Gastrocnemius medialis (tissue), 4 donors: ENCODE measurements at regions not wholly inside any gene's neighbourhood (a gene's known extent, or its start where the extent isn't known, plus 50 kb on each side); places are given as distances from the start of the nearest gene placed in this dataset.

Experiments used
- ATAC-seq, 2 donors: fragments of 150-250 bp; one replicate each; pipeline ENCODE4 v1.9.1; 2016
- DNase-seq, 2 donors: peaks; one replicate each; pipeline ENCODE4 v3.0.0-alpha.2; 2019
- H3K27ac ChIP-seq, 4 donors: fragments of 200-600 bp; sonication (generic); 1 replicate in 1 of 4; 2 replicates in 3 of 4; pipeline ENCODE4 v1.5.1; 2016 to 2018; ENCODE audit warnings: mild to moderate bottlenecking in 2 of 4, moderate library complexity in 1 of 4
- H3K27me3 ChIP-seq, 3 donors: fragments of 200-600 bp; sonication (generic) in 2 of 3; 1 replicate in 1 of 3; 2 replicates in 2 of 3; pipeline versions ENCODE4 v1.5.1 to v1.6.0; 2016 to 2019; ENCODE audit warnings: mild to moderate bottlenecking in 1 of 3, moderate library complexity in 1 of 3
- H3K36me3 ChIP-seq, 2 donors: fragments of 200-600 bp; sonication (generic) in 1 of 2; one replicate each; pipeline ENCODE4 v1.5.1; 2017 to 2018
- H3K4me1 ChIP-seq, 2 donors: fragments of 200-600 bp; sonication (generic) in 1 of 2; one replicate each; pipeline ENCODE4 v1.5.1; 2016 to 2017; ENCODE audit warnings: mild to moderate bottlenecking in 2 of 2
- H3K4me3 ChIP-seq, 4 donors: fragments of 200-600 bp; sonication (generic) in 3 of 4; 1 replicate in 1 of 4; 2 replicates in 3 of 4; pipeline ENCODE4 v1.5.1; 2016 to 2019; ENCODE audit warnings: mild to moderate bottlenecking in 2 of 4
- H3K9me3 ChIP-seq, 3 donors: fragments of 200-600 bp; sonication (generic) in 2 of 3; 1 replicate in 1 of 3; 2 replicates in 2 of 3; pipeline ENCODE4 v1.5.1; 2016 to 2019
- POLR2A ChIP-seq, 2 donors: fragments of 450-650 bp; IDR thresholded peaks; one replicate each; pipeline ENCODE4 v1.6.1; 2017; ENCODE audit warnings: antibody characterized with exemption in 2 of 2, mild to moderate bottlenecking in 2 of 2, moderate library complexity in 2 of 2
- in situ Hi-C, 4 donors: fragments of 200-750 bp; cut with MboI; loops; one replicate each; pipeline versions ENCODE4 v1.15.0 to v1.8.0; 2017; ENCODE audit warnings: low sequenced_read_pairs in 4 of 4
- intact Hi-C: fragments of 100-400 bp; cut with DNase I; formaldehyde crosslinking; loops from one replicate; pipeline ENCODE4 v1.15.1; 2023; ENCODE audit warnings: low total_unique reads
- TF ChIP-seq, protein P1 (sequence below), 5 experiments: fragments of 450-650 bp in 3 of 5; fragments of 200-600 bp in 2 of 5; sonication (generic) in 2 of 5; IDR thresholded peaks in 4 of 5; conservative IDR thresholded peaks in 1 of 5; 1 replicate in 4 of 5; 2 replicates in 1 of 5; pipeline ENCODE4 v1.5.1; 2016 to 2019; ENCODE audit warnings: antibody characterized with exemption in 5 of 5, mild to moderate bottlenecking in 3 of 5, moderate library complexity in 3 of 5

GRCh38 chr3:56931836-56932235 lies 128.6 kb upstream of the SPATA12 start:
- no peaks in the 10 kb centered on the region for H3K27me3 ChIP-seq
- in situ Hi-C loops: no loop called here
- no peak for TF ChIP-seq POLR2A (IDR thresholded peaks at IDR 0.05)
- TF ChIP-seq, protein P1, sequence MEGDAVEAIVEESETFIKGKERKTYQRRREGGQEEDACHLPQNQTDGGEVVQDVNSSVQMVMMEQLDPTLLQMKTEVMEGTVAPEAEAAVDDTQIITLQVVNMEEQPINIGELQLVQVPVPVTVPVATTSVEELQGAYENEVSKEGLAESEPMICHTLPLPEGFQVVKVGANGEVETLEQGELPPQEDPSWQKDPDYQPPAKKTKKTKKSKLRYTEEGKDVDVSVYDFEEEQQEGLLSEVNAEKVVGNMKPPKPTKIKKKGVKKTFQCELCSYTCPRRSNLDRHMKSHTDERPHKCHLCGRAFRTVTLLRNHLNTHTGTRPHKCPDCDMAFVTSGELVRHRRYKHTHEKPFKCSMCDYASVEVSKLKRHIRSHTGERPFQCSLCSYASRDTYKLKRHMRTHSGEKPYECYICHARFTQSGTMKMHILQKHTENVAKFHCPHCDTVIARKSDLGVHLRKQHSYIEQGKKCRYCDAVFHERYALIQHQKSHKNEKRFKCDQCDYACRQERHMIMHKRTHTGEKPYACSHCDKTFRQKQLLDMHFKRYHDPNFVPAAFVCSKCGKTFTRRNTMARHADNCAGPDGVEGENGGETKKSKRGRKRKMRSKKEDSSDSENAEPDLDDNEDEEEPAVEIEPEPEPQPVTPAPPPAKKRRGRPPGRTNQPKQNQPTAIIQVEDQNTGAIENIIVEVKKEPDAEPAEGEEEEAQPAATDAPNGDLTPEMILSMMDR (IDR thresholded peaks at IDR 0.05 in 4 of 5, conservative IDR thresholded peaks at IDR 0.05 in 1 of 5): no peak
- ATAC-seq: no peak
- H3K4me1 ChIP-seq: peaks cover 3 to 13% of the 10 kb centered on the region in 2 donors
- intact Hi-C loops: no loop called here
- no peak overlapping the region for H3K4me3 ChIP-seq
- no peak for DNase-seq
- H3K27ac ChIP-seq: no peak overlapping the region
- no peaks in the 10 kb centered on the region for H3K9me3 ChIP-seq
- no peaks in the 10 kb centered on the region for H3K36me3 ChIP-seq

GRCh38 chr3:56930706-56931105 lies 129.0 kb upstream of the ARHGEF3 start:
- ATAC-seq (no peak), DNase-seq (no peak)
- H3K36me3 ChIP-seq: no peaks in the 10 kb centered on the region
- TF ChIP-seq, protein P1 (IDR thresholded peaks at IDR 0.05 in 4 of 5, conservative IDR thresholded peaks at IDR 0.05 in 1 of 5): no peak
- no peak for TF ChIP-seq POLR2A (IDR thresholded peaks at IDR 0.05)
- intact Hi-C loops (no loop called here), in situ Hi-C loops (no loop called here)
- no peaks in the 10 kb centered on the region for H3K27me3 ChIP-seq
- no peak overlapping the region for H3K27ac ChIP-seq
- no peak overlapping the region for H3K4me3 ChIP-seq
- no peaks in the 10 kb centered on the region for H3K9me3 ChIP-seq
- H3K4me1 ChIP-seq: peaks cover 8 to 18% of the 10 kb centered on the region in 2 donors

GRCh38 chr3:56929809-56930615 lies 128.3 kb upstream of the ARHGEF3 start:
- no peak overlapping the region for H3K4me3 ChIP-seq
- intact Hi-C loops: no loop called here
- no peaks in the 10 kb centered on the region for H3K27me3 ChIP-seq
- peaks cover 8 to 18% of the 10 kb centered on the region in 2 donors for H3K4me1 ChIP-seq
- no peaks in the 10 kb centered on the region for H3K9me3 ChIP-seq
- H3K27ac ChIP-seq: peak overlapping the region in 2 of 4 donors; percentile 15 to 38
- H3K36me3 ChIP-seq: no peaks in the 10 kb centered on the region
- in situ Hi-C loops: no loop called here
- TF ChIP-seq, protein P1 (IDR thresholded peaks at IDR 0.05 in 4 of 5, conservative IDR thresholded peaks at IDR 0.05 in 1 of 5): no peak
- no peak for TF ChIP-seq POLR2A (IDR thresholded peaks at IDR 0.05)
- no peak for DNase-seq
- peak in 1 of 2 donors; percentile 13 for ATAC-seq

GRCh38 chr3:56928379-56929068 lies 126.8 kb upstream of the ARHGEF3 start:
- Histone ChIP-seq H3K4me3 (no peak overlapping the region), H3K36me3 (no peaks in the 10 kb centered on the region), H3K4me1 (peaks cover 8 to 23% of the 10 kb centered on the region in 2 donors), H3K27me3 (no peaks in the 10 kb centered on the region), H3K9me3 (no peaks in the 10 kb centered on the region), H3K27ac (peak overlapping the region in 1 of 4 donors; percentile 38)
- ATAC-seq: no peak
- intact Hi-C loops (no loop called here), in situ Hi-C loops (no loop called here)
- DNase-seq: no peak
- TF ChIP-seq POLR2A (IDR thresholded peaks at IDR 0.05): no peak
- TF ChIP-seq, protein P1 (IDR thresholded peaks at IDR 0.05 in 4 of 5, conservative IDR thresholded peaks at IDR 0.05 in 1 of 5): no peak
